Esophagus squamous epithelium (tissue), 4 donors: ENCODE measurements at regions not wholly inside any gene's neighbourhood (a gene's known extent, or its start where the extent isn't known, plus 50 kb on each side); places are given as distances from the start of the nearest gene placed in this dataset.

Source experiments
- CTCF ChIP-seq, 6 experiments: fragments of 450-650 bp in 4 of 6; fragments of 200-600 bp in 2 of 6; sonication (generic) in 2 of 6; IDR thresholded peaks; one replicate each; pipeline ENCODE4 v1.5.1; 2016 to 2019; ENCODE audit warnings: antibody characterized with exemption in 6 of 6, mild to moderate bottlenecking in 4 of 6, moderate library complexity in 4 of 6
- POLR2A ChIP-seq, 4 donors: fragments of 450-650 bp; IDR thresholded peaks; one replicate each; pipeline ENCODE4 v1.6.1; 2017; ENCODE audit warnings: antibody characterized with exemption in 4 of 4, mild to moderate bottlenecking in 4 of 4, moderate library complexity in 3 of 4

DNA sequence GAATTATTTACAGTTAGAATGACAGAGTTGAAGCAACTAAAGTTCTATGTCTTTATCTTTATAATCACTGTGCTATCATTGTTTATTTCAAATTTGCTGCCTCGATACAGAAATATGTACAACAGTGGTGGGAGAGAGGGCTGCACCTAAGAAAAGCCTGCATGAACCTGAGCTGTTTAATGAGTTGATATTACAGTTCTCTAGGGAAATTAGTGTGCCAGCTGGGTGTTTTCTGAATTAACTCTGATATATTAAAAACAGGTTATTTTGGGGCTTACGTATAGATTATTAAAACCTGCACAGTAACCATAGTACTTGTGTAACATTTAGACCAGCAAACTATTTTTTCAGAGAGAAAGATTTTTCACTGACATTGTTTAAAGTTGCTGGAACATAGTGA, 750.5 kb upstream of the DDX18 start:
- TF ChIP-seq CTCF (IDR thresholded peaks at IDR 0.05) (no peak), POLR2A (IDR thresholded peaks at IDR 0.05) (no peak)
